ENCODE measurements at regions not wholly inside any gene's neighbourhood (a gene's known extent, or its start where the extent isn't known, plus 50 kb on each side); places are given as distances from the start of the nearest gene placed in this dataset.

DNA sequence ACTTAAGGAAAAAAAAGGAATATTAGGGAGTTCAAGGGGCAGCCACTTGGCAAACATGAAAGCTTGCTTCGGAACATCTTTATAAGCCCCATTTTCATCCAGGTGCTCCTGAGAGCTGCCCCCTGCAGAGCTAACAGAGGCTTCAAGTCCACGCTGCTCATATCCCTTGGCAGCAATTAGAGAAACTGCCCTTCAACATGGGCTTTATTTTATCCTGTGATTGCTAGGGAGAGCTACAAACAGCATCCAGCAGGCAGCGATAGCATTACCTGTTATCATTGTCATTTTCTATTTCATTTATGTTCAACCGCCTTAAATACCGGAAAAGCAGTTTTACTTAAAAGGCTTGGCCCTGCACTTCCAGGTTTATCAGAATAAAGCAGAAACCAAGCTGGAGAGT lies 68.4 kb upstream of the MCTP2 start:
- DNase-seq (ENCODE audit: low spot score) = no peak
- TF ChIP-seq, protein P1, sequence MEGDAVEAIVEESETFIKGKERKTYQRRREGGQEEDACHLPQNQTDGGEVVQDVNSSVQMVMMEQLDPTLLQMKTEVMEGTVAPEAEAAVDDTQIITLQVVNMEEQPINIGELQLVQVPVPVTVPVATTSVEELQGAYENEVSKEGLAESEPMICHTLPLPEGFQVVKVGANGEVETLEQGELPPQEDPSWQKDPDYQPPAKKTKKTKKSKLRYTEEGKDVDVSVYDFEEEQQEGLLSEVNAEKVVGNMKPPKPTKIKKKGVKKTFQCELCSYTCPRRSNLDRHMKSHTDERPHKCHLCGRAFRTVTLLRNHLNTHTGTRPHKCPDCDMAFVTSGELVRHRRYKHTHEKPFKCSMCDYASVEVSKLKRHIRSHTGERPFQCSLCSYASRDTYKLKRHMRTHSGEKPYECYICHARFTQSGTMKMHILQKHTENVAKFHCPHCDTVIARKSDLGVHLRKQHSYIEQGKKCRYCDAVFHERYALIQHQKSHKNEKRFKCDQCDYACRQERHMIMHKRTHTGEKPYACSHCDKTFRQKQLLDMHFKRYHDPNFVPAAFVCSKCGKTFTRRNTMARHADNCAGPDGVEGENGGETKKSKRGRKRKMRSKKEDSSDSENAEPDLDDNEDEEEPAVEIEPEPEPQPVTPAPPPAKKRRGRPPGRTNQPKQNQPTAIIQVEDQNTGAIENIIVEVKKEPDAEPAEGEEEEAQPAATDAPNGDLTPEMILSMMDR (IDR thresholded peaks at IDR 0.05; ENCODE audit: extremely low read depth, insufficient read depth, missing control alignments) = no peak
- in situ Hi-C loops (cut with MboI; ENCODE audit: low pct_unique_long_range_greater_than_20kb, low sequenced_read_pairs, unreplicated experiment) = loop anchor here (10.0 kb wide), 1 partner anchor 152 kb away; no protein-coding TSS in a partner anchor

- TF ChIP-seq, protein P1 (IDR thresholded peaks at IDR 0.05; ENCODE audit: extremely low read depth, insufficient read depth, missing control alignments) = no peak
- no peak for DNase-seq (ENCODE audit: low spot score)
- in situ Hi-C loops (cut with MboI; ENCODE audit: low pct_unique_long_range_greater_than_20kb, low sequenced_read_pairs, unreplicated experiment) = no loop called here
These were observed 77.1 kb upstream of the MCTP2 start for GRCh38 chr15:94154255-94154654.

DNA sequence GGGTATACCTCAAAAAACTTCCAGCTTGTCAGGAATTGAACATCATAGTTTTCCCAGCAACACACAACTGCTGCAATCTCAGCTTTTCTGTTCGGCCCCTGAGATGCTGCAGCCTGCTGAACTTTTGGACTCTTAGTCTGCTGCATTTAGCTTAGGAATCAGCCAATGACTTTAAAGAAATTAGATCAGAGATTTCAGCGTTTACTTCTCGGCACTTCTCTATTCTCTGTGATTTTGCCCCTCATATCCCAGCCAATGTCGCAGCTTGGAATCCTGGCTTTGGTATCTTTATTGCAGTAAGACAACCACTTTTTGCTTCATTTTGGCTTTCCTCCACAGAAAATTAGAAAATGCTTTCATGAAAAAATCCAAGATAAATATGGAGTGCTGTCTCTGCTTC lies 86.3 kb upstream of the MCTP2 start:
- in situ Hi-C loops (cut with MboI; ENCODE audit: low pct_unique_long_range_greater_than_20kb, low sequenced_read_pairs, unreplicated experiment) = no loop called here
- TF ChIP-seq, protein P1 (IDR thresholded peaks at IDR 0.05; ENCODE audit: extremely low read depth, insufficient read depth, missing control alignments) = no peak
- DNase-seq (ENCODE audit: low spot score) = no peak

DNA sequence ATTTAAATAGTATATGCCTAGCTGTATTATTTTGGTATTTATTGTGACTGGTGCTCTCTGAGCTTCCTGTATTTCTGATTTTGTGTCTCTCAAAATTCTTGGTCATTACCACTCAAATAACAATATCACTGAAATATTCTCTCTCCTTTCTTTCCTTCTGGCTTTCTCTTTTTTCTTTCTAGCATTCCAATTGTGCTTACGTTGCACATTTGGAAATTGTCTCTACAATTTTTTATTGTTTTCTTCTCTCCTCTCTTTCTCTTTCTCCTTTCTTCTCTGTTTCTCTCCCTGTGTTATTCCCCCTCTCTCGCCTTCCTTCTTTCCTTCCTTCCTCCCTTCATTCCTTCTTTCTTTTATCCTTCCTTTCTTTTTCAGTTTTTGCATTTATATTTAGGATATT lies 89.6 kb upstream of the MCTP2 start:
- in situ Hi-C loops (cut with MboI; ENCODE audit: low pct_unique_long_range_greater_than_20kb, low sequenced_read_pairs, unreplicated experiment) = no loop called here
- no peak for DNase-seq (ENCODE audit: low spot score)
- TF ChIP-seq, protein P1 (IDR thresholded peaks at IDR 0.05; ENCODE audit: extremely low read depth, insufficient read depth, missing control alignments) = no peak

- in situ Hi-C loops (cut with MboI; ENCODE audit: low pct_unique_long_range_greater_than_20kb, low sequenced_read_pairs, unreplicated experiment) = no loop called here
- TF ChIP-seq, protein P1 (IDR thresholded peaks at IDR 0.05; ENCODE audit: extremely low read depth, insufficient read depth, missing control alignments) = no peak
- DNase-seq (ENCODE audit: low spot score) = no peak
These were observed 95.7 kb upstream of the MCTP2 start for GRCh38 chr15:94135486-94136147.

- TF ChIP-seq, protein P1 (IDR thresholded peaks at IDR 0.05; ENCODE audit: extremely low read depth, insufficient read depth, missing control alignments) = no peak
- in situ Hi-C loops (cut with MboI; ENCODE audit: low pct_unique_long_range_greater_than_20kb, low sequenced_read_pairs, unreplicated experiment) = no loop called here
- DNase-seq (ENCODE audit: low spot score) = no peak
These were observed 99.5 kb upstream of the MCTP2 start for GRCh38 chr15:94131875-94132274.

Data from GM13977 (cell line).